Suppressor macrophage (primary cell): ENCODE measurements at regions not wholly inside any gene's neighbourhood (a gene's known extent, or its start where the extent isn't known, plus 50 kb on each side); places are given as distances from the start of the nearest gene placed in this dataset.

Experiments used
- DNase-seq, 4 experiments: peaks; one replicate each; pipeline ENCODE4 v3.0.0-alpha.2; 2020 to 2022

DNA sequence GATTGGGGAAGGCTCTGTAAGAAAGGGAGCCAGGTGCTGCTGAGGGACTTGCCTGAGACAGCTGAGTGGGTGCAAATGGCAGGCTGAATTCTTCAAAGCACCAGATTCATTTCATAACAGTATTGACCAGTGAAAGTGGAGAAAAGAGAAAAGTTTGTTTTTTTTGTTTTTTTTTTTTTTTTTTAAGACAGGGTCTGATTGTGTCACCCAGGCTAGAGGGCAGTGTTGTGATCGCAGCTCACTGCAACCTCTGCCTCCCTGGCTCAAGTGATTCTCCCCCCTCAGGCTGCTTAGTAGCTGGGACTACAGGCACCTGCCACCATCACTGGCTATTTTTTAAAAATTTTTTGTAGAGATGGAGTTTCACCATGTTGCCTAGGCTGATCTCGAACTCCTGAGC is 494.0 kb downstream of the MIAT start:
- peak in 3 of 4 experiments; percentile 8 to 30 (median 20) for DNase-seq

DNA sequence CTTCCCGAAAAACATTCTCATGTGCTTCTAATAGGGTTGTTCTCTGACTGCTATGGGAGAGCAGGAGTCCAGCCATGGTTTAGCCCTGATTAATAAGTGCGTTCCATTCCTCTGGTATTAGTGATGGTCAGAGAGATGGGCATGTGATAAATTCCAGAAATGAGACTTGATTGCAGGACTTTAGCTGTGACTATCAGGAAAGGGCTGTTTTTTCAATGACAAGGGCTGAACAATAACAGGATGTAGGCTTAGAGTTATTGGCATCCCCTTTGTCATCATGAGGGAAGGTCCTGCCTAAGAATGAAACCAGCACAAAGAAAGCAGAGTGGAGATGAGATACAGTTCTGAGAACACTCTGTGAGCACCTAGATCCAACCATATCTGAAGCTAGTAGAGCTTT is 494.6 kb downstream of the MIAT start:
- DNase-seq, result no peak

GRCh38 chr22:27152883-27153282 is 495.5 kb downstream of the MIAT start:
- DNase-seq, result no peak

GRCh38 chr22:27153386-27153785 is 496.0 kb downstream of the MIAT start:
- DNase-seq, result no peak

GRCh38 chr22:27154717-27155116 is 497.3 kb downstream of the MIAT start:
- peak in 1 of 4 experiments; percentile 12 for DNase-seq

DNA sequence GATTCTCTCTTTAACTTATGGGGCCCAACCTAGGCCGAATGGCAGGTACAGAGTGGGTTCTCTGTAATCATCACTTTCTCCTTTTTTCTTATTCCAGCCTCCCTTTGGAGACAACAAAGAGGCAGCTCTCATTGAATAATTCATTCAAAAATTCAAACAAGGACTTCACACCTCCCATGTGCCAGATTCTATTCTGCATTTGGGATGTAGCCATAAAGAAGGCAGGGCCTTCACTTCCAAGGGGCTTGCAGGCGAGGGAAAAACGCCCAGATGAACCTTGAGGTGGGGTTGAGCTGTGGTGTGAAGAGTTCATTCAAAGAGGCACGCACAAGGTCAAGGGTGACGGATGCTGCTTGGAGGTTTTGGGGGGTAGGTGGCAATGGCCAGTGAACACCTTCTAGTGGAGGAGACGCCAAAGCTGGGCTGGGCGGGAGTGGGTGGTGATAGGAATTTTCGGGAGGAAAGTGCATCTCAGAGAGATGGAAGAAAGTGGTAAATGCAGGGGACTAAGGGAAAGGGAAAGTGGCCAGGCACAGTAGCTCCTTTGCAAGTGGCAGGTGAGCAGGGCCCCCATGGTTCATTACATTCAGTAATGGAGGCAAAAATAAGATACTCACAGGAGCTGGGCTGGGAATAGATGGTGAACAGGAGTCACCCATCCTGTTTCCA is 499.6 kb downstream of the MIAT start:
- no peak for DNase-seq

GRCh38 chr22:27157666-27158370 is 500.4 kb downstream of the MIAT start:
- DNase-seq, result no peak

DNA sequence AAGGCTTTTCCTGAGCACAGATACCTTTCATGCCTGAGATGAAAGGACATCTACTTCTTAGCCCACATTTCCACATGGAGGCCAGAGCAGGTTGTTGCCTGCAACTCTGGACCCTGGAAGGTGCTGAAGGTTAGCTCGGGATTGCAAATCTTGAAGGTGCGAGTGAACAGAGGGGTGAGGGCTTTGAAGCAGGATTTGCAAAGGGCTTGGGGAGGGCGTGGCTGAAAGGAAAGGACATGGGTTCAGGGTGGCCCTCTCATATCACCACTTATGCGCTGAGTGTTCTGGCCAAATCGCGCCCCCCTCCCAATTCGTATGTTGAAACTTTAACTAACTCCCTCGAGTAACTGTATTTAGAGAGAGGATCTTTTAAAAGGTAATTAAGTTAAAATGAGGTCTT is 501.6 kb downstream of the MIAT start:
- no peak for DNase-seq

- no peak for DNase-seq
Observed at GRCh38 chr22:27159716-27160295, 502.4 kb downstream of the MIAT start.

DNA sequence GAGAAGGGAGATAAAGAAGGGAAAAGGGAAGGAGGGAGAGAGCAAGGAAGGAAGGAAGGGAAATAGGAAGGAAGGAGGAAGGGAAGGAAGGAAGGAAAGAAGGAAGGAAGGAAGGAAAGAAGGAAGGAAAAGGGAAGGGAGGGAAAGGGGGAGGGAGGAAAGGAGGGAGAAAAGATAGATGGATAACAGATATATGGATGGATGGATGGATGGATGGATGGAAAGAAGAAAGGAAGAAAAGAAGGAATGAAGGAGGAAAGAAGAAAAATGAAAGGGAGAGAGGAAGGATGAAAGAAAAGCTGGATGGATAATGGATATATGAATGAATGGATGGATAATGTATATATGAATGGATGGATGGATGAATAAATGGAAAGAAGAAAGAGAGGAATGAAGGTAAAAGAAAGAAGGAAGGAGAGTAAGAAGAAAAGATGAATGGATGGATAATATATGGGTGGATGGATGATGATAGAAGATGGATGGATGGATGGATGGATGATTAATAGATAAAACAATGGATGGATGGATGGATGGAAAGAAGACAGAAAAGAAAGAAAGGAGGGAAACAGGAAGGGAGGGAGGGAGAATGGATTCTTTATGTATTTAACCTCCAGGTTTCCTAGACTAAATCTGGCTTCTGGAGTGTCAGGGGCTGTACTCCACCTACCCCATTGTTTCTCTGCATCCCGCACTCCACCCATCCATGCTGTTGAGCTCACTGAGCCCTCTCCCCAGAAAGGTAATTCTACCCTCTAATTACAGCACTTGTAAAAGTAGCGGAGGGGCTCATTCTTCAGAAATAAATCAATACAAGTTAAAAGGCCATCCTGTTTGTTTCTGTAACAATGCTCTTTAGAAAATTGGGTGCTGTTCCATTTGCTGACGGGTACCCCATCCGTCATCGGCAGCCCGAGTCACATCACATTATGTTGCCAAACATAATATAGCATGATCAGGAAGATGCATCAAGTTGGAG is 506.1 kb downstream of the MIAT start:
- no peak for DNase-seq

GRCh38 chr22:27164781-27165503 is 507.6 kb downstream of the MIAT start:
- no peak for DNase-seq

- DNase-seq, result no peak
Observed at GRCh38 chr22:27168681-27169080, 511.3 kb downstream of the MIAT start.

GRCh38 chr22:27170491-27170890 is 513.1 kb downstream of the MIAT start:
- no peak for DNase-seq

GRCh38 chr22:27171212-27171611 is 513.8 kb downstream of the MIAT start:
- no peak for DNase-seq

DNA sequence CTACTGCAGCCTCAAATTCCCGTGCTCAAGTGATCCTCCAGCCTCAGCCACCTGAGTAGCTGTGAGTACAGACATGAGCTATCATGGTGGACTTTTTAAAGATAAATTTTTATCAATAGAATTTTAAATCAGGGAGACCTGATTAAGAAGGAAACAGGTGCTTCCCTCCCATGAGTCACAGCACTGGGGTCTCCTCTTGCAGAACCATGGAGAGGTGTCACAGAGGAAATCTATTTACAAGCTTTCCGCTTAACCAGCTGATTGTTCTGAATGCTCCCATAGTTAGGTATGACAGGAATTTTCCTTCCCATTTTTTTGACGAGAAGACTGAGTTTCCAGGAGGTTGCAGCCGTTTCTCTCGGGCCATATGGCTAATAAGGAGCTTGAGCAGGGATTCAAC is 516.1 kb downstream of the MIAT start:
- DNase-seq, result no peak

DNA sequence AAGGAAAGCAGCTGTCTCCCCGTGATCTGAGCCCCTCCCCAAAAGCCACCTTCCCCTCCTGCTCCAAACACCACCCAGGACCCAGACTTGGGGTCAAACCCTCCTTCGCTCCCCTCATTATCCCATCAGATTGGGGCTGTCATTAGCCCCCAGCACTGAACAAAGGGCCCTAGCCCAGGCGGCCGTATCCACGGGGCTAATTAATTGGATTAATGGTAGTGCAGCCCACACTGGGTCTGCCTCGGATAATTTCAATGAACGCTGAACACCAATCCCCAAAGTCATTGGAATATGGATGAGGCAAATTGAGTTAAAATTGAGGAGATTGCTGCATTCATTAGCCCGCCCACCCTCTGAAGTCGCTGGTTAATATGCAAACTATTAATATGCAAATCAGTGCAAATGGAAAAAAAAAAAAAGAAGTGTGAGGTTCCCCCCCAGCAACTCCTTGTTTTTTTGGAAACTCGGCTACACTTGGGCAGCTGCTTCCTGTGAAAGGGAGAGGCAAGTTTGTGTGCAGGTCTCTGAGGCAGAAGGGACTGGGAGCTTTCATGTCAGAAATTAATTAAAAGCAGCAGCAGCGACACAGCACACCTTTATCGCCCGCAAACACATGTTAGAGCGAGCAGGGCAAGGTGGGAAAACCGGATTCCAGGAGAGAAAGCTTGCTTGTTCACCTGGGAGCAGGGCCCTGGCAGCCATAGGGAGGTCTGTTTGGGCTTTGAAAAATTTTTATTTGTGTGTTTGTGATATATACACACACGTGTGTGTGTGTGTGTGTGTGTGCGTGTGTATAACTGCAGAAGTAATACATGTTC is 517.8 kb downstream of the MIAT start:
- no peak for DNase-seq

GRCh38 chr22:27175974-27176373 is 518.6 kb downstream of the MIAT start:
- DNase-seq, result no peak

DNA sequence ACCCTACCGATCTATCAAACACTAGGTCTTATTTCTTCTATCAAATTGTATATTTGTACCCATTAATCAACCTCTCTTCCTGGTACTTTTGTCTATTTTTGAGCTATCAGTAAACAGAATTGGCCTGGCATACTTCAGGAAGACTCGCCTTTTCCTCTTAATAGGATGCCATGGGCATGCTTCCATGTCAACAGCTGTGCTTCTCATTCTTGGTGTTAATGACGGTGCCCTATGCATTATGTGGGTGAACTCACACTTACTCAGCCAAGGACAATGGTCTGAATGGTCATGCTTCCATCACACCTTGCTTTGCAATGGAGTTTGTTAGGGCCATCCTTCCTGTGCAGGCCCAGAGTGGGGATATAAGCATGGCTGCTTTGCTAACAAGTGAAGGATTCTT is 521.8 kb downstream of the MIAT start:
- no peak for DNase-seq

- DNase-seq, result no peak
Observed at GRCh38 chr22:27181537-27181936, 524.1 kb downstream of the MIAT start.

- DNase-seq, result no peak
Observed at GRCh38 chr22:27183474-27183873, 526.1 kb downstream of the MIAT start.

- no peak for DNase-seq
Observed at GRCh38 chr22:27185099-27185709, 527.8 kb downstream of the MIAT start.
